Loucy (cell line): ENCODE measurements at regions not wholly inside any gene's neighbourhood (a gene's known extent, or its start where the extent isn't known, plus 50 kb on each side); places are given as distances from the start of the nearest gene placed in this dataset.

ENCODE experiments used
- H2AFZ ChIP-seq: fragments of 200-600 bp; sonication (generic); 2 replicates; pipeline ENCODE4 v1.6.0; 2016; ENCODE audit warnings: antibody characterized with exemption, mild to moderate bottlenecking, low read length, moderate library complexity
- H3F3A ChIP-seq: fragments of 200-600 bp; 2 replicates; pipeline ENCODE4 v1.6.0; 2016; ENCODE audit warnings: antibody characterized with exemption, low read depth, mild to moderate bottlenecking
- H3K27me3 ChIP-seq: fragments of 200-600 bp; sonication (generic); 2 replicates; pipeline ENCODE4 v1.6.1; 2014; ENCODE audit warnings: low read length, mild to moderate bottlenecking; ENCODE audit not compliant: insufficient read depth, poor library complexity, severe bottlenecking
- H3K36me3 ChIP-seq: fragments of 200-600 bp; sonication (generic); 2 replicates; pipeline ENCODE4 v1.6.1; 2016; ENCODE audit warnings: low read length; ENCODE audit not compliant: insufficient read depth
- H3K4me1 ChIP-seq: fragments of 200-600 bp; sonication (generic); 2 replicates; pipeline ENCODE4 v1.5.1; 2014; ENCODE audit warnings: low read length, mild to moderate bottlenecking; ENCODE audit not compliant: insufficient read depth, poor library complexity, severe bottlenecking
- H3K4me2 ChIP-seq: fragments of 200-600 bp; sonication (generic); 2 replicates; pipeline ENCODE4 v1.6.0; 2014; ENCODE audit warnings: antibody characterized with exemption, low read length, low read depth, mild to moderate bottlenecking; ENCODE audit not compliant: poor library complexity, severe bottlenecking
- H3K4me3 ChIP-seq: fragments of 200-600 bp; sonication (generic); 2 replicates; pipeline ENCODE4 v1.5.1; 2014; ENCODE audit warnings: low read length, mild to moderate bottlenecking, mixed read lengths; ENCODE audit not compliant: poor library complexity, severe bottlenecking
- H3K79me2 ChIP-seq: fragments of 200-600 bp; sonication (generic); 2 replicates; pipeline ENCODE4 v1.6.1; 2014; ENCODE audit warnings: low read length; ENCODE audit not compliant: insufficient read depth
- H3K9ac ChIP-seq: fragments of 200-600 bp; sonication (generic); 2 replicates; pipeline ENCODE4 v1.6.0; 2014; ENCODE audit warnings: mild to moderate bottlenecking, low read depth, low read length, moderate library complexity; ENCODE audit not compliant: poor library complexity, severe bottlenecking
- H3K9me2 ChIP-seq: fragments of 200-600 bp; sonication (generic); replicated peaks from 2 replicates; pipeline ENCODE4 v1.6.1; 2016; ENCODE audit warnings: low read depth, low read length, mixed read lengths
- H3K9me3 ChIP-seq: fragments of 200-600 bp; sonication (generic); 2 replicates; pipeline ENCODE4 v1.6.1; 2014; ENCODE audit warnings: mild to moderate bottlenecking, antibody characterized with exemption, low read length, low read depth; ENCODE audit not compliant: insufficient read depth
- H4K20me1 ChIP-seq: fragments of 200-600 bp; sonication (generic); 2 replicates; pipeline ENCODE4 v1.6.0; 2014; ENCODE audit warnings: antibody characterized with exemption, low read length, mild to moderate bottlenecking; ENCODE audit not compliant: insufficient read depth, poor library complexity, severe bottlenecking
- EZH2phosphoT487 ChIP-seq: fragments of 200-600 bp; IDR thresholded peaks from 2 replicates; pipeline ENCODE4 v1.6.1; 2018; ENCODE audit warnings: antibody characterized with exemption, mild to moderate bottlenecking, moderate library complexity, borderline replicate concordance
- TF ChIP-seq, protein P1 (sequence below): fragments of 200-600 bp; sonication (generic); conservative IDR thresholded peaks from 2 replicates; pipeline ENCODE4 v1.5.1; 2014; ENCODE audit warnings: mild to moderate bottlenecking, antibody characterized with exemption, low read length

DNA sequence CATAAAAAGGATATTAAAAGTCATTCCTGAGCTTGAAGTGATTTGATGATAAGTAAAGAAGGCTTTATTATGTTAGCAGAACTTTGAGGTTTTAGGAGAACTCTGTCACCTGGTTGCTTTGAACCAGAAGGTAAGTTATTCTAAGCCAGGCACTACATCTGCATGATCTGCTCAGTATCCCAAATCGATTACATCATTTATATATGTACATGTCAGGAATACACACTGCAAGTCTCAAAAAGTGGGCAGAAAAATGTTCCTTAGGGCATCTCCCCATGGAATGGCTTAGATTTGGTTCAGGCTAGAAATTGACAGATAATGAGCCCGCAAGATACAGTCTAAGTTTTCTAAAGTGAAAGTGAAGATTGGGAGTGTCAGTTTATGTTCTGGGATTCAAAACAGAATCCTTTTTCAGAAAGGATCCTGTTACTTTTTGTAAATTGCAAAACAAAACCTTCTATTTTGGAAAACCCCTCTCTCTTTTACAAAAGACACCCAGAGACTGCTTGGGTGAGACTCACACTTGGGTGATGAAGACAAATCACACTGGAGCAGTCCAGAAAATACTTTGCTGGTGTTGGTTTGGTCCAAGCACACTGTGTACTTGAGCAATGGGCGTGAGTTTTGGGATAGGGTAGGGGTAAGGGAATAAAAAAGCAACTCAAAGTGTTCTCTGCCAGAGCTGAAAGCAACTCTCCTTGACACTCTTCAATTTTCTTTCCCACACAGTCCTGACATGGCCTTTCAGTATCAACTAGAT lies 114.5 kb downstream of the FOXD1 start:
- H3K9ac ChIP-seq = no peak overlapping the region
- H3F3A ChIP-seq = no peaks in the 10 kb centered on the region
- H4K20me1 ChIP-seq = no peaks in the 10 kb centered on the region
- no peaks in the 10 kb centered on the region for H3K4me1 ChIP-seq
- H3K36me3 ChIP-seq = no peaks in the 10 kb centered on the region
- H2AFZ ChIP-seq = no peak overlapping the region
- TF ChIP-seq, protein P1, sequence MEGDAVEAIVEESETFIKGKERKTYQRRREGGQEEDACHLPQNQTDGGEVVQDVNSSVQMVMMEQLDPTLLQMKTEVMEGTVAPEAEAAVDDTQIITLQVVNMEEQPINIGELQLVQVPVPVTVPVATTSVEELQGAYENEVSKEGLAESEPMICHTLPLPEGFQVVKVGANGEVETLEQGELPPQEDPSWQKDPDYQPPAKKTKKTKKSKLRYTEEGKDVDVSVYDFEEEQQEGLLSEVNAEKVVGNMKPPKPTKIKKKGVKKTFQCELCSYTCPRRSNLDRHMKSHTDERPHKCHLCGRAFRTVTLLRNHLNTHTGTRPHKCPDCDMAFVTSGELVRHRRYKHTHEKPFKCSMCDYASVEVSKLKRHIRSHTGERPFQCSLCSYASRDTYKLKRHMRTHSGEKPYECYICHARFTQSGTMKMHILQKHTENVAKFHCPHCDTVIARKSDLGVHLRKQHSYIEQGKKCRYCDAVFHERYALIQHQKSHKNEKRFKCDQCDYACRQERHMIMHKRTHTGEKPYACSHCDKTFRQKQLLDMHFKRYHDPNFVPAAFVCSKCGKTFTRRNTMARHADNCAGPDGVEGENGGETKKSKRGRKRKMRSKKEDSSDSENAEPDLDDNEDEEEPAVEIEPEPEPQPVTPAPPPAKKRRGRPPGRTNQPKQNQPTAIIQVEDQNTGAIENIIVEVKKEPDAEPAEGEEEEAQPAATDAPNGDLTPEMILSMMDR = no peak
- TF ChIP-seq EZH2phosphoT487 = no peak
- no peak overlapping the region for H3K4me3 ChIP-seq
- no peaks in the 10 kb centered on the region for H3K27me3 ChIP-seq
- no peak overlapping the region for H3K4me2 ChIP-seq
- no peaks in the 10 kb centered on the region for H3K79me2 ChIP-seq
- H3K9me3 ChIP-seq = peaks cover 5% of the 10 kb centered on the region; the same call in 1 of the 2 replicates
- no peaks in the 10 kb centered on the region for H3K9me2 ChIP-seq

DNA sequence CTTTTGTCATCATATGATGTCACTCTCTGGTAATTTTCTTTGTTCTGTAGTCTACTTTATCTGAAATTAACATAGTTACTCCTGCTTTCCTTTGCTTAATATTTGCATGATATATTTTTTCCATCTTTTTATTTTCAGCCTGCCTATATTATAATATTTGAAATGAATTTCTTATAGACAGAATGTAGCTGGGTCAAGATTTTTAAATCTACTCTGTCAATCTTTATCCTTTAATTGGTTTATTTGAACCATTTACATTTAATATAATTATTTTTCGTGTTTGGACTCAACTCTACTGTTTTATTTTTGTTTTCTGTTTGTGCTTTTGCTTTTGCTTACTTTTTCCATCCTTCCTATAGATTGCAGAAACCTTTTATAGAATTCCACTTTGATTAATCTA lies 118.0 kb downstream of the FOXD1 start:
- no peak overlapping the region for H3K4me3 ChIP-seq
- peaks cover 5% of the 10 kb centered on the region; the same call in 1 of the 2 replicates for H3K9me3 ChIP-seq
- H3F3A ChIP-seq = no peaks in the 10 kb centered on the region
- TF ChIP-seq EZH2phosphoT487 = no peak
- TF ChIP-seq, protein P1 = no peak
- no peaks in the 10 kb centered on the region for H3K9me2 ChIP-seq
- no peaks in the 10 kb centered on the region for H4K20me1 ChIP-seq
- H3K36me3 ChIP-seq = no peaks in the 10 kb centered on the region
- H3K27me3 ChIP-seq = no peaks in the 10 kb centered on the region
- H3K4me2 ChIP-seq = no peak overlapping the region
- H3K4me1 ChIP-seq = no peaks in the 10 kb centered on the region
- no peak overlapping the region for H2AFZ ChIP-seq
- H3K79me2 ChIP-seq = no peaks in the 10 kb centered on the region
- H3K9ac ChIP-seq = no peak overlapping the region

DNA sequence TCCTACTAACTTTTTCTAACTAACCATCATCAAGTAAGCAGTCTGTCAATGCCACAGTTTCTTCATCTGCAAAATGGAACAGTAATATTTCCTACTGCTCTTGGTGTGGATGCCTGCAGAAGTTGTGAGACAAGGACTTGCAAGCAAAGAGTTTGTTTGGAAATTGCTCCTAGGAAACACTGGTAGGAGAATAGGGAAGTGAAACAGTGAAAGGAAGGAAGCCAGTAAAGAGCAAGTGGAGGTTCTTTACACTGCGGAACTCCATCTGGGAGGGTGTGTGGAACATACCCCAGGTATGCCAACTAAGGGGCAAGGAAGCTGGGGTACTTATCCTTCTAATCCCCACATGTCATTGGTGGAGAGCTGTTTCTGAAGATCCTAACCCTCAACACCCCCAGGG lies 119.9 kb downstream of the FOXD1 start:
- TF ChIP-seq, protein P1 = no peak
- TF ChIP-seq EZH2phosphoT487 = no peak
- H3K9me3 ChIP-seq = peaks cover 5% of the 10 kb centered on the region; the same call in 1 of the 2 replicates
- H3K4me2 ChIP-seq = no peak overlapping the region

More for the DNA sequence above, 119.9 kb downstream of the FOXD1 start:
- Histone ChIP-seq H3K27me3 (no peaks in the 10 kb centered on the region), H3K9ac (no peak overlapping the region), H2AFZ (no peak overlapping the region), H3K4me3 (no peak overlapping the region), H3F3A (no peaks in the 10 kb centered on the region), H3K36me3 (no peaks in the 10 kb centered on the region), H3K79me2 (no peaks in the 10 kb centered on the region), H4K20me1 (no peaks in the 10 kb centered on the region), H3K9me2 (no peaks in the 10 kb centered on the region), H3K4me1 (no peaks in the 10 kb centered on the region)
